HEK293 (cell line): ENCODE measurements at regions not wholly inside any gene's neighbourhood (a gene's known extent, or its start where the extent isn't known, plus 50 kb on each side); places are given as distances from the start of the nearest gene placed in this dataset.

ENCODE experiments used
- CTCF ChIA-PET: fragments of 350-600 bp; formaldehyde crosslinking; extraction: SDS; loops from one replicate; lab custom pipeline; 2021; ENCODE audit warnings: antibody characterized with exemption; lab: Yijun Ruan, JAX
- POLR2A ChIA-PET: fragments of 300-600 bp; formaldehyde crosslinking; extraction: SDS; loops from one replicate; lab custom pipeline; 2020; ENCODE audit warnings: antibody characterized with exemption, inconsistent platforms; lab: Yijun Ruan, JAX
- H3K27ac ChIP-seq: fragments of 200-500 bp; sonication (Bioruptor generic); 2 replicates; pipeline ENCODE4 v1.5.1; 2014; ENCODE audit warnings: low read depth, low read length, control low read depth, inconsistent platforms; ENCODE audit errors: extremely low read depth
- H3K36me3 ChIP-seq, 2 experiments: fragments of 200-500 bp in 1 of 2; sonication (Bioruptor generic) in 1 of 2; 1 replicate in 1 of 2; 2 replicates in 1 of 2; pipeline ENCODE4 v1.5.1; 2014 to 2017; ENCODE audit warnings: inconsistent platforms in 2 of 2, low read length in 2 of 2; ENCODE audit not compliant: control insufficient read depth in 2 of 2, insufficient read depth in 1 of 2
- H3K4me1 ChIP-seq: fragments of 200-500 bp; sonication (Bioruptor generic); 2 replicates; pipeline ENCODE4 v1.5.1; 2014; ENCODE audit warnings: mild to moderate bottlenecking, low read length, inconsistent platforms; ENCODE audit not compliant: control insufficient read depth, insufficient read depth
- H3K4me3 ChIP-seq: 2 replicates; pipeline ENCODE4 v1.5.1; 2011; ENCODE audit warnings: low read depth, mild to moderate bottlenecking, control low read depth, low read length, moderate library complexity
- H3K9me3 ChIP-seq: fragments of 200-500 bp; sonication (Bioruptor generic); 2 replicates; pipeline ENCODE4 v1.5.1; 2014; ENCODE audit warnings: low read depth, low read length, inconsistent platforms; ENCODE audit not compliant: control insufficient read depth, insufficient read depth
- IKZF3 ChIP-seq: fragments of 450-650 bp; IDR thresholded peaks from 2 replicates; pipeline ENCODE4 v1.5.0; 2018; ENCODE audit warnings: missing biosample characterization, mild to moderate bottlenecking, missing genetic modification characterization, moderate library complexity
- KLF9 ChIP-seq: fragments of 450-650 bp; formaldehyde crosslinking; IDR thresholded peaks from 2 replicates; pipeline ENCODE4 v1.5.1; 2016; ENCODE audit warnings: missing biosample characterization, missing genetic modification characterization, low read depth
- OVOL3 ChIP-seq: fragments of 450-650 bp; formaldehyde crosslinking; IDR thresholded peaks from 2 replicates; pipeline ENCODE4 v1.5.1; 2016; ENCODE audit warnings: missing biosample characterization, missing genetic modification characterization
- PRDM1 ChIP-seq: fragments of 450-650 bp; formaldehyde crosslinking; IDR thresholded peaks from 2 replicates; pipeline ENCODE4; 2016; ENCODE audit warnings: missing biosample characterization, missing genetic modification characterization
- TRIM28 ChIP-seq: IDR thresholded peaks from 2 replicates; pipeline ENCODE4 v1.6.1; 2011; ENCODE audit warnings: low read length, control low read depth, borderline replicate concordance
- YY1 ChIP-seq: fragments of 450-650 bp; formaldehyde crosslinking; IDR thresholded peaks from 2 replicates; pipeline ENCODE4 v1.5.1; 2018; ENCODE audit warnings: missing biosample characterization, missing genetic modification characterization
- ZBTB1 ChIP-seq: fragments of 450-650 bp; formaldehyde crosslinking; IDR thresholded peaks from 2 replicates; pipeline ENCODE4 v1.5.1; 2016; ENCODE audit warnings: missing biosample characterization, missing genetic modification characterization
- ZFHX2 ChIP-seq: fragments of 450-650 bp; formaldehyde crosslinking; conservative IDR thresholded peaks from 2 replicates; pipeline ENCODE4 v1.5.1; 2016; ENCODE audit warnings: missing biosample characterization, missing genetic modification characterization
- ZIC2 ChIP-seq: fragments of 450-650 bp; formaldehyde crosslinking; IDR thresholded peaks from 2 replicates; pipeline ENCODE4 v1.5.1; 2016; ENCODE audit warnings: missing biosample characterization, missing genetic modification characterization
- ZNF10 ChIP-seq: fragments of 450-650 bp; formaldehyde crosslinking; IDR thresholded peaks from 2 replicates; pipeline ENCODE4 v1.5.1; 2017; ENCODE audit warnings: missing biosample characterization, missing genetic modification characterization
- ZNF140 ChIP-seq: fragments of 450-650 bp; formaldehyde crosslinking; IDR thresholded peaks from 2 replicates; pipeline ENCODE4 v1.5.1; 2016; ENCODE audit warnings: missing biosample characterization, missing genetic modification characterization
- ZNF184 ChIP-seq: fragments of 450-650 bp; IDR thresholded peaks from 2 replicates; pipeline ENCODE4 v1.5.1; 2018; ENCODE audit warnings: missing biosample characterization, mild to moderate bottlenecking, missing genetic modification characterization
- ZNF366 ChIP-seq: fragments of 450-650 bp; formaldehyde crosslinking; conservative IDR thresholded peaks from 2 replicates; pipeline ENCODE4 v1.5.1; 2016; ENCODE audit warnings: missing biosample characterization, missing genetic modification characterization
- ZNF37A ChIP-seq: fragments of 450-650 bp; IDR thresholded peaks from 2 replicates; pipeline ENCODE4 v1.5.1; 2018; ENCODE audit warnings: missing biosample characterization, missing genetic modification characterization
- ZNF433 ChIP-seq: fragments of 450-650 bp; formaldehyde crosslinking; IDR thresholded peaks from 2 replicates; pipeline ENCODE4 v1.5.1; 2016; ENCODE audit warnings: missing biosample characterization, missing genetic modification characterization, low read depth
- ZNF473 ChIP-seq: fragments of 450-650 bp; formaldehyde crosslinking; IDR thresholded peaks from 2 replicates; pipeline ENCODE4 v1.5.1; 2017; ENCODE audit warnings: missing biosample characterization, missing genetic modification characterization
- ZNF501 ChIP-seq: fragments of 450-650 bp; formaldehyde crosslinking; IDR thresholded peaks from 2 replicates; pipeline ENCODE4 v1.5.1; 2016; ENCODE audit warnings: missing biosample characterization, missing genetic modification characterization
- ZNF530 ChIP-seq: fragments of 450-650 bp; formaldehyde crosslinking; IDR thresholded peaks from 2 replicates; pipeline ENCODE4 v1.5.1; 2016; ENCODE audit warnings: low read depth, missing biosample characterization, missing genetic modification characterization
- ZNF561 ChIP-seq: fragments of 450-650 bp; IDR thresholded peaks from 2 replicates; pipeline ENCODE4 v1.5.1; 2018; ENCODE audit warnings: missing biosample characterization, missing genetic modification characterization, borderline replicate concordance
- ZNF596 ChIP-seq: fragments of 450-650 bp; IDR thresholded peaks from 2 replicates; pipeline ENCODE4 v1.5.0; 2018; ENCODE audit warnings: missing biosample characterization, mild to moderate bottlenecking, missing genetic modification characterization, moderate library complexity
- ZNF621 ChIP-seq: fragments of 450-650 bp; formaldehyde crosslinking; IDR thresholded peaks from 2 replicates; pipeline ENCODE4 v1.5.1; 2017; ENCODE audit warnings: missing biosample characterization, missing genetic modification characterization
- ZNF660 ChIP-seq: fragments of 450-650 bp; IDR thresholded peaks from 2 replicates; pipeline ENCODE4 v1.5.1; 2018; ENCODE audit warnings: missing biosample characterization, mild to moderate bottlenecking, missing genetic modification characterization
- ZNF707 ChIP-seq: fragments of 450-650 bp; formaldehyde crosslinking; IDR thresholded peaks from 2 replicates; pipeline ENCODE4 v1.5.1; 2016; ENCODE audit warnings: missing biosample characterization, missing genetic modification characterization
- TF ChIP-seq, protein P1 (sequence below): fragments of 450-650 bp; formaldehyde crosslinking; IDR thresholded peaks from 2 replicates; pipeline ENCODE4 v1.5.1; 2017; ENCODE audit warnings: missing biosample characterization, missing genetic modification characterization
- TF ChIP-seq, protein P2 (sequence below): fragments of 450-650 bp; formaldehyde crosslinking; IDR thresholded peaks from 2 replicates; pipeline ENCODE4 v1.5.1; 2016; ENCODE audit warnings: missing biosample characterization, missing genetic modification characterization
- TF ChIP-seq, protein P3 (sequence below): fragments of 450-650 bp; formaldehyde crosslinking; IDR thresholded peaks from 2 replicates; pipeline ENCODE4 v1.5.1; 2016; ENCODE audit warnings: missing biosample characterization, missing genetic modification characterization
- TF ChIP-seq, protein P4 (sequence below): fragments of 450-650 bp; formaldehyde crosslinking; IDR thresholded peaks from 2 replicates; pipeline ENCODE4 v1.5.1; 2017; ENCODE audit warnings: missing biosample characterization, missing genetic modification characterization
- TF ChIP-seq, protein P5 (sequence below): fragments of 450-650 bp; formaldehyde crosslinking; IDR thresholded peaks from 2 replicates; pipeline ENCODE4 v1.5.1; 2016; ENCODE audit warnings: missing biosample characterization, missing genetic modification characterization
- TF ChIP-seq, protein P6 (sequence below): fragments of 450-650 bp; formaldehyde crosslinking; IDR thresholded peaks from 2 replicates; pipeline ENCODE4 v1.5.1; 2016; ENCODE audit warnings: missing biosample characterization, missing genetic modification characterization

DNA sequence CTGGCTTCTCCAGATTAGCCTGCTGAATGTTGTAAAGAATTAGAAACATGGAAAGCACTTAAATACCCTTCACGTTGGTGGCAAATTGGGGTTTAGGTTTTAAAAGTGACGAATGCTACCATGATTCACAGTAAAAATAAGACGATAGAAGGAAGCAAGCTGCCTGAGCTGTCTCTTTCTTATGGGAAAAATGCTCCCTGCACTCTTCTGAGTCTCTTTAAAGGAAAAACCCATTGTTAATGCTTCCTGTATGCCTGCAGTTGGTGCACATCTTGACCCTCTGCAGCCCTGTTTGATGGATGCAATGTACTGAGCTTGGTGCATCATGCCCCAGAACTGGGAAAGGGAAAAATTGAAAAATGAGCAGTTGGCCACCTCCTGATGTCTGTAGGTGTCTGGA lies 258.6 kb upstream of the RASGRP1 start:
- Histone ChIP-seq H3K36me3 (no peaks in the 10 kb centered on the region), H3K9me3 (no peaks in the 10 kb centered on the region), H3K4me3 (no peak overlapping the region), H3K27ac (no peak overlapping the region), H3K4me1 (no peaks in the 10 kb centered on the region)
- ChIA-PET CTCF (interaction anchor here (0.5 kb wide), 1 partner anchor 863 kb away, joined by 3 read pairs; no protein-coding TSS in a partner anchor), POLR2A (no interaction called here)
- TF ChIP-seq ZNF707 (no peak), ZNF561 (tag by site-specific recombination) (no peak), ZIC2 (no peak), IKZF3 (tag by site-specific recombination) (no peak)
- TF ChIP-seq, protein P1, sequence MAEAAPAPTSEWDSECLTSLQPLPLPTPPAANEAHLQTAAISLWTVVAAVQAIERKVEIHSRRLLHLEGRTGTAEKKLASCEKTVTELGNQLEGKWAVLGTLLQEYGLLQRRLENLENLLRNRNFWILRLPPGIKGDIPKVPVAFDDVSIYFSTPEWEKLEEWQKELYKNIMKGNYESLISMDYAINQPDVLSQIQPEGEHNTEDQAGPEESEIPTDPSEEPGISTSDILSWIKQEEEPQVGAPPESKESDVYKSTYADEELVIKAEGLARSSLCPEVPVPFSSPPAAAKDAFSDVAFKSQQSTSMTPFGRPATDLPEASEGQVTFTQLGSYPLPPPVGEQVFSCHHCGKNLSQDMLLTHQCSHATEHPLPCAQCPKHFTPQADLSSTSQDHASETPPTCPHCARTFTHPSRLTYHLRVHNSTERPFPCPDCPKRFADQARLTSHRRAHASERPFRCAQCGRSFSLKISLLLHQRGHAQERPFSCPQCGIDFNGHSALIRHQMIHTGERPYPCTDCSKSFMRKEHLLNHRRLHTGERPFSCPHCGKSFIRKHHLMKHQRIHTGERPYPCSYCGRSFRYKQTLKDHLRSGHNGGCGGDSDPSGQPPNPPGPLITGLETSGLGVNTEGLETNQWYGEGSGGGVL (tag by site-specific recombination) = no peak

DNA sequence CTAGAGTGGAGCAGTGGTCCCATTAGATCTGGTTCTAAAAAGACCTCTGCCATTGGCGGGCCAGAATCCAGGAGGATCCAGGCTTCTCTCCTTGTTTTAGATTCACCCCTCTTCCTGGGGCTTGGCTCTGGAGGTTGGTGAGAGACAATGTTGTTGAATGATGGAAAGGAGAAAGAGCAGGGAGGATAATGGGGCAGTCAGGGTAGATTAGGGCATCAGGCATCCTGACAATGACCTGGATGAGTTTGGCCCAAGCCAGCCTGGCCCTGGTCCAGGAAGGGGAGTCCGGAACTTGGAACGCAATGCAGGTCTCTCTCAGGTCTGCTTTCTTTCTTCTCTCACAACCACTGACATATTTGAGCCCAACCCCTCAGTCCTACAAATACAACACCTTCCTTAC lies 260.1 kb upstream of the RASGRP1 start:
- no peak overlapping the region for H3K4me3 ChIP-seq
- CTCF ChIA-PET = interaction anchor here (0.6 kb wide), 1 partner anchor 385 kb away, joined by 3 read pairs; no protein-coding TSS in a partner anchor
- TF ChIP-seq ZNF184 = no peak
- TF ChIP-seq, protein P2, sequence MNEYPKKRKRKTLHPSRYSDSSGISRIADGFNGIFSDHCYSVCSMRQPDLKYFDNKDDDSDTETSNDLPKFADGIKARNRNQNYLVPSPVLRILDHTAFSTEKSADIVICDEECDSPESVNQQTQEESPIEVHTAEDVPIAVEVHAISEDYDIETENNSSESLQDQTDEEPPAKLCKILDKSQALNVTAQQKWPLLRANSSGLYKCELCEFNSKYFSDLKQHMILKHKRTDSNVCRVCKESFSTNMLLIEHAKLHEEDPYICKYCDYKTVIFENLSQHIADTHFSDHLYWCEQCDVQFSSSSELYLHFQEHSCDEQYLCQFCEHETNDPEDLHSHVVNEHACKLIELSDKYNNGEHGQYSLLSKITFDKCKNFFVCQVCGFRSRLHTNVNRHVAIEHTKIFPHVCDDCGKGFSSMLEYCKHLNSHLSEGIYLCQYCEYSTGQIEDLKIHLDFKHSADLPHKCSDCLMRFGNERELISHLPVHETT (tag by site-specific recombination) = no peak
- no peak for TF ChIP-seq ZNF473 (tag by site-specific recombination)
- no peak for TF ChIP-seq TRIM28
- no peak for TF ChIP-seq ZNF37A (tag by site-specific recombination)
- TF ChIP-seq ZNF433 (tag by site-specific recombination) = no peak
- no peak for TF ChIP-seq KLF9 (tag by site-specific recombination)
- no peak for TF ChIP-seq ZNF621 (tag by site-specific recombination)
- TF ChIP-seq YY1 (tag by site-specific recombination) = no peak
- no peak for TF ChIP-seq ZNF660
- TF ChIP-seq, protein P3, sequence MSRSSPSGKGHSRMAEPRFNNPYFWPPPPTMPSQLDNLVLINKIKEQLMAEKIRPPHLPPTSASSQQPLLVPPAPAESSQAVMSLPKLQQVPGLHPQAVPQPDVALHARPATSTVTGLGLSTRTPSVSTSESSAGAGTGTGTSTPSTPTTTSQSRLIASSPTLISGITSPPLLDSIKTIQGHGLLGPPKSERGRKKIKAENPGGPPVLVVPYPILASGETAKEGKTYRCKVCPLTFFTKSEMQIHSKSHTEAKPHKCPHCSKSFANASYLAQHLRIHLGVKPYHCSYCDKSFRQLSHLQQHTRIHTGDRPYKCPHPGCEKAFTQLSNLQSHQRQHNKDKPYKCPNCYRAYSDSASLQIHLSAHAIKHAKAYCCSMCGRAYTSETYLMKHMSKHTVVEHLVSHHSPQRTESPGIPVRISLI (tag by site-specific recombination) = no peak
- no peak for TF ChIP-seq ZNF501 (tag by site-specific recombination)
- no peak for TF ChIP-seq ZNF596 (tag by site-specific recombination)
- no peak for TF ChIP-seq ZBTB1 (tag by site-specific recombination)
- no peaks in the 10 kb centered on the region for H3K4me1 ChIP-seq
- no peaks in the 10 kb centered on the region for H3K9me3 ChIP-seq
- POLR2A ChIA-PET = no interaction called here
- no peaks in the 10 kb centered on the region for H3K36me3 ChIP-seq
- H3K27ac ChIP-seq = no peak overlapping the region

DNA sequence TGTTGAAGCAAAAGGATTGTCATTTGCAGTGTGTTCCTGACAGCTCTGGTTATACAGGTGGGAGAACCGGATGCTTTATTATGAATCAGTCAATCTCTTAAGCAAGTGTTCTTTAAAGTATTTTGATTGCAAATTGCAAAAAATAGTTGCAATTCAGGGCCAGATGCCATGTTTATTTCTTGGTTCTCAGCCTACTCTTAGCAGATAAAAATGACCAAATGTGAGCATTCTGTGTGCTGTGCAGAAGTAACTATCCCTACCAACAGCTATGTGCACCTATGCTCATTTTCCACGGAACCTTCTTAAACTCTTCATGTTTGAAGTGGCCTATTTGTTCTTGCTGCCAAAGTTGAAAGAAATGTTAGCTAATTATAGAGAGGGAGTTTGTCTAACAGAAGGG lies 262.3 kb upstream of the RASGRP1 start:
- POLR2A ChIA-PET = no interaction called here
- Histone ChIP-seq H3K9me3 (no peaks in the 10 kb centered on the region), H3K4me3 (no peak overlapping the region), H3K4me1 (no peaks in the 10 kb centered on the region), H3K36me3 (no peaks in the 10 kb centered on the region), H3K27ac (no peak overlapping the region)
- CTCF ChIA-PET = no interaction called here
- no peak for TF ChIP-seq PRDM1 (tag by site-specific recombination)
- TF ChIP-seq ZFHX2 (tag by site-specific recombination) = no peak
- TF ChIP-seq ZNF10 (tag by site-specific recombination) = no peak
- TF ChIP-seq ZNF366 (tag by site-specific recombination) = no peak
- no peak for TF ChIP-seq OVOL3 (tag by site-specific recombination)
- no peak for TF ChIP-seq ZNF140 (tag by site-specific recombination)
- no peak for TF ChIP-seq YY1 (tag by site-specific recombination)
- no peak for TF ChIP-seq ZNF530 (tag by site-specific recombination)
- TF ChIP-seq, protein P4, sequence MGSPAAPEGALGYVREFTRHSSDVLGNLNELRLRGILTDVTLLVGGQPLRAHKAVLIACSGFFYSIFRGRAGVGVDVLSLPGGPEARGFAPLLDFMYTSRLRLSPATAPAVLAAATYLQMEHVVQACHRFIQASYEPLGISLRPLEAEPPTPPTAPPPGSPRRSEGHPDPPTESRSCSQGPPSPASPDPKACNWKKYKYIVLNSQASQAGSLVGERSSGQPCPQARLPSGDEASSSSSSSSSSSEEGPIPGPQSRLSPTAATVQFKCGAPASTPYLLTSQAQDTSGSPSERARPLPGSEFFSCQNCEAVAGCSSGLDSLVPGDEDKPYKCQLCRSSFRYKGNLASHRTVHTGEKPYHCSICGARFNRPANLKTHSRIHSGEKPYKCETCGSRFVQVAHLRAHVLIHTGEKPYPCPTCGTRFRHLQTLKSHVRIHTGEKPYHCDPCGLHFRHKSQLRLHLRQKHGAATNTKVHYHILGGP = no peak
- TF ChIP-seq, protein P5, sequence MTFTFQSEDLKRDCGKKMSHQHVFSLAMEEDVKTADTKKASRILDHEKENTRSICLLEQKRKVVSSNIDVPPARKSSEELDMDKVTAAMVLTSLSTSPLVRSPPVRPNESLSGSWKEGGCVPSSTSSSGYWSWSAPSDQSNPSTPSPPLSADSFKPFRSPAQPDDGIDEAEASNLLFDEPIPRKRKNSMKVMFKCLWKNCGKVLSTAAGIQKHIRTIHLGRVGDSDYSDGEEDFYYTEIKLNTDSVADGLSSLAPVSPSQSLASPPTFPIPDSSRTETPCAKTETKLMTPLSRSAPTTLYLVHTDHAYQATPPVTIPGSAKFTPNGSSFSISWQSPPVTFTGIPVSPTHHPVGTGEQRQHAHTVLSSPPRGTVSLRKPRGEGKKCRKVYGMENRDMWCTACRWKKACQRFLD = no peak
- TF ChIP-seq, protein P6, sequence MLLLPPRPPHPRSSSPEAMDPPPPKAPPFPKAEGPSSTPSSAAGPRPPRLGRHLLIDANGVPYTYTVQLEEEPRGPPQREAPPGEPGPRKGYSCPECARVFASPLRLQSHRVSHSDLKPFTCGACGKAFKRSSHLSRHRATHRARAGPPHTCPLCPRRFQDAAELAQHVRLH (tag by site-specific recombination) = no peak
